Frontal cortex (tissue), 3 donors: ENCODE measurements at regions not wholly inside any gene's neighbourhood (a gene's known extent, or its start where the extent isn't known, plus 50 kb on each side); places are given as distances from the start of the nearest gene placed in this dataset.

ENCODE experiments used
- DNase-seq, 2 donors: peaks; one replicate each; pipeline ENCODE4 v3.0.0; 2012; ENCODE audit warnings: low spot score in 2 of 2
- FAIRE-seq: peaks from 2 replicates; lab custom pipeline; 2012; peaks lifted over from hg19 to GRCh38; lab: Jason Lieb, UNC
- donor health status: control.
- donor health status: control.
- donor health status: control.

- FAIRE-seq, result no peak
Measured at GRCh38 chr5:88548136-88548805, 279.6 kb upstream of the TMEM161B start.

DNA sequence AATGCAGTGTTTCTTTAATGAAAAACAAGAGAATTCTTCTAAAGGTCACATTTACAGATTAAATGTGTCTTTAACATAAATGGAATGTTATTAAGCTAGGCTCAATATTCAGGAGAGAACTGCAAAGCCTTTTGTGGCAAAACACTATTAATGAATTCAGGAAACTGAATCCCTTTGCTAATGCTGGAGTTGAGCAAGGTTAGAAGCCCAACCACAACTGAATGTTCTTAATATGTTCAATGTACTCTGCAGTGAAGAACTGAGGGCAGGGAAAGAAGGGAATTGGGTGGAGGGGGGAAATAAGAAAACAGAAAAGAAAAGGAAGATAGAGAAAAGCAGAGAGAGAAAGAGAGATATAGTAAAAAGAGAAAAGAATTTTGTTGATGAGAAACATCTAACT, 276.7 kb upstream of the TMEM161B start:
- FAIRE-seq (no peak), DNase-seq (no peak)

More at GRCh38 chr5:88548136-88548805, 279.6 kb upstream of the TMEM161B start:
- no peak for DNase-seq

- DNase-seq (no peak), FAIRE-seq (no peak)
Measured at GRCh38 chr5:88544671-88545070, 276.0 kb upstream of the TMEM161B start.

- no peak for FAIRE-seq
- DNase-seq, result no peak
Measured at GRCh38 chr5:88544136-88544645, 275.5 kb upstream of the TMEM161B start.

- DNase-seq (no peak), FAIRE-seq (no peak)
Measured at GRCh38 chr5:88542786-88543185, 274.1 kb upstream of the TMEM161B start.

GRCh38 chr5:88540471-88541115, 271.9 kb upstream of the TMEM161B start:
- no peak for FAIRE-seq
- DNase-seq, result no peak

GRCh38 chr5:88539693-88540365, 271.2 kb upstream of the TMEM161B start:
- FAIRE-seq (no peak), DNase-seq (no peak)

- DNase-seq, result no peak
- no peak for FAIRE-seq
Measured at GRCh38 chr5:88539026-88539425, 270.4 kb upstream of the TMEM161B start.

DNA sequence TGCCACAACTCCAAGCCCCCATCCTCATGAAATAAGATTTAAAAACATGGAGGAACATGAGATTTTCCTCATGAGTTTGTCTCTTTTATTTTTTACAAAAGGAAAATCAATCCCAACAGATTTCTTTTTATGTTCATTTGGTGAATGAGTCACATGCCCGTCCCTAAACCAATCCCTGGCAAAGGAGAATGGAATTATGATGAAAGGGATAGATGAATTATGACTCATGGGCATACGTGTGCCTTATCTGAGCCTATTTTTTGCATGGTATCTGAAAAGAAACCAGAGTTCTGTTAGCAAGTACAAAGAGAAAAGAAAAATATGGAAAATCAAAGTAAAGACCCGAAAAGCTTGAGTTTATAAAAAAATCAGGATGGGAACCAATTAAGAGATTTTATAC, 267.5 kb upstream of the TMEM161B start:
- FAIRE-seq (no peak), DNase-seq (no peak)

GRCh38 chr5:88524941-88525340, 256.3 kb upstream of the TMEM161B start:
- DNase-seq (no peak), FAIRE-seq (no peak)

- DNase-seq (no peak), FAIRE-seq (peak; percentile 8)
Measured at GRCh38 chr5:88519066-88519465, 250.4 kb upstream of the TMEM161B start.

DNA sequence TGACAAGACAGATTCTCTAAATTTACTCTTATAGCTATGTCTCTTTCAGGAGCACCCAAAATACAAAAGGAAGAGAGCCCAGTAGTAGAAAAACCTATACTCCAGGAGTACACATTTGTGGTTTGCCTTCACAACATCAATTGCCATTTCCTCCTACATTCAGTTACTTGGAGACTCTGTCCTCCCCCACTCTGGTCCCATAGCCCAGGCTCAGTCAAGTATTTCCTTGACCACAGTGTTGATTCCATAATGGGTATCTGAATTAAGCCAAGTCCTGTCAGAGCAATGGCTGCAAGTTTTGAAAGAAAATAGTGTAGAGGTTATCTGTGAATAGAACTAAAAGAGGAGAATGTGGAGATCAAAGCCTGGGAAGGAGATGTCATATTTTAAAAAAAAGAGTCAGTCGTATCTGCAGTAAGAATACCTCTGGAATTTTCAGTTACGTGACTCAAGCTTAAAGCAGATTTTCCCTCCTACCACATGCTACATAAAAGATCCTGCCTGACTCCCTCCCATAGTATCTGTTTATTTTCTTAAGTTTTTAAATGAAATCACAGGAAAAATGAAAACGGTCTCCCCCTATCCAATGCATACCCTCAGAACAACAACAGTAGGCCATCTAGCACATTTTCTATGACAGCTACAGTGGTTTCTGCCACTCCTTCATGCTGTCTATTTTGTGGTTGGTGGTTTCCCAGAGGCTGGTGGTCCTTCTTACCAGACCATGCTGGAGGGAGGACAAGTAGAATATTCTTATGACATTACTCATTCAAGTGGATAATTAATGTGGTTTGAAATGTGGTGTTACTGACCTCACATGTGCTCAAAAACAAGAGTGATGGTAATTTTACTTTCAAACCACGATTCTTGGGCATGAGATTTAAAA, 249.7 kb upstream of the TMEM161B start:
- no peak for FAIRE-seq
- no peak for DNase-seq

DNA sequence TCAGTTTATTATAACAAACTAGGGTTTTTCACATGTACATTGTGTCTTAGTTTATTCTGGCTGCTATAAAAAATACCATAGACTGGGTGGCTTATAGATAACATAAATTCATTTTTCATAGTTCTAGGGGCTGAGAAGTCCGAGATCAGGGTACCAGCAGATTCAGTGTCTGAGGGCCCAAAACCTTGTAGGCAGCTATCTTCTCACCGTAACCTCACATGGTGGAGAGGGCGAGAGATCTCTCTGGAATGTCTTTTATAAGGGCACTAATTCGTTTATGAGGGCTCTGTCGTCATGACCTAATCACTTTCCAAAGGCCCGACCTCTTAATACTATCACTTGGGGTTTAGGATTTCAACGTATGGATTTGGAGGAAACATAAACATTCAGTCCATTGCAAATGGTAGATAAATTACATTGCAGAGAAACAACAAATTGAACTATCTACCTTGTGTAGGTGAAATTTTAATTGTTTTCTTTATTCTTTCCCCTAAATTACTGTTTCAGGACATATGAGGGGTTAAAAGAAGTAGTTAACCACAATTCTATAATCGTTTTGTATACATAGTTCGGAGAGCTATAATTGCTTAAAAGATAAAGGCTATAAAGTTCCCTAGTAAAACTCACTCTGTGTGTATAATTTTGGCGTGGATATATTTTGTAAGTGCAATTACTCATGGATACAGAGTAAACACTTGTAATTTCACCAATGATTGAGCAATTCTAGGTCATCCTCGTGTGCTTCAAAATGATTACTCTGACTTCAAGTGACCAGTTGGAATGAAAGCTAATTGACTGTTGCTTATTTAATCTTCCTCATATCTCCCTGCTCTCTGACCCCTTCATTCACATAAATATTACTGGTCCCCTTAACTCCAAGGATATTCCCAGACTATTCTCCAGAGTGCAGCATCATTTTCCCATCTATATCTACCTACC, 247.5 kb upstream of the TMEM161B start:
- no peak for DNase-seq
- FAIRE-seq, result no peak

GRCh38 chr5:88515068-88515467, 246.4 kb upstream of the TMEM161B start:
- no peak for FAIRE-seq
- DNase-seq, result no peak

DNA sequence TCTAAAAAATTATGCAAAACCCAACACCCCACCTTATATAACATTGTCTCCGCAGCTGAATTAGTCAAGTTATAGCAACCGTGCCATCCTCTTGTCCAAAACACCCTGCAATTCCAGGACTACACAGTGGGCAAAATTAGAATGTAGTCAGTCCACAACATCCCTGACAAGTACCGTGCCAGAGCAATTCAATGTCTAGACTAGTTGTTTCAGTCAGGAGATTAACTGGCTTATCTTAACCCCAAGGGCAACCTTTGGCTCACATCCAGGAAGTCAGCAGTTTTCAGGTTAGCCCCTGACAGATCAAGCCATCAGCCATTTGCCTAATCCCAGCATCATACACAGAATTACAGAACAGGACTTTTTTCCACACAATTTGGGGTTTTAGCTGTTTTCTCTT, 240.8 kb upstream of the TMEM161B start:
- DNase-seq, result no peak
- no peak for FAIRE-seq

DNA sequence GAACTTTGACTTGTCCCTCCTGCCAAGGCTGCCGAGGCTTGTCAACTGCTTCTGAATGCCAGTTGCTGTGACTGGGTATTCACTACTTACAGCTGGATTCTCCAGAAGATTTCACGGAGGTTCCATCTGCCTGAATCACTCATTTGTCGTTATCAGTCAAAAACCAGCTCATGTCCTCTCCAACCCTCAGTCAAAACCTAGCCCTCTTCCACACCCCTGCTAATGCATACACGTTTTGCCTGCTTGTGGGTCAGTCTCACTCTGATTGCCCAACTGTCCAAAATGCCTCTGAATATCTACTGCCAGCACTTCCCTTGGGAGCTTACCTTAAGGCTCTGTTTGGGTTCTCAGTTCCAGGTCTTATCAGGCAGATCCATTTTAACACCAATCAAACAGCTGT, 238.6 kb upstream of the TMEM161B start:
- DNase-seq (no peak), FAIRE-seq (no peak)

GRCh38 chr5:88503406-88503805, 234.8 kb upstream of the TMEM161B start:
- DNase-seq (no peak), FAIRE-seq (no peak)

- DNase-seq (no peak), FAIRE-seq (no peak)
Measured at GRCh38 chr5:88503041-88503345, 234.3 kb upstream of the TMEM161B start.
